RWPE1 (cell line): ENCODE measurements at regions not wholly inside any gene's neighbourhood (a gene's known extent, or its start where the extent isn't known, plus 50 kb on each side); places are given as distances from the start of the nearest gene placed in this dataset.

Experiments
- CTCF ChIA-PET: fragments of 350-600 bp; sonication (Branson Sonifier 250); formaldehyde crosslinking; extraction: SDS; loops from one replicate; lab custom pipeline; 2021; lab: Yijun Ruan, JAX
- POLR2A ChIA-PET: fragments of 400-600 bp; formaldehyde crosslinking; extraction: SDS; loops from one replicate; lab custom pipeline; 2020; ENCODE audit warnings: antibody characterized with exemption; ENCODE audit not compliant: low non-redundant PET; lab: Yijun Ruan, JAX
- DNase-seq: peaks from one replicate; pipeline ENCODE4 v3.0.0; 2012; ENCODE audit warnings: low spot score
- H3K27ac ChIP-seq: fragments of 450-650 bp; 2 replicates; pipeline ENCODE4 v1.5.1; 2017
- CTCF ChIP-seq: fragments of 450-650 bp; conservative IDR thresholded peaks from 2 replicates; pipeline ENCODE4 v1.5.1; 2017; ENCODE audit warnings: low read depth, mild to moderate bottlenecking

GRCh38 chr18:56066524-56067213 lies 478.7 kb upstream of the TCF4 start:
- DNase-seq = no peak
- POLR2A ChIA-PET = no interaction called here
- CTCF ChIA-PET = no interaction called here
- no peak overlapping the region for H3K27ac ChIP-seq
- no peak for TF ChIP-seq CTCF

GRCh38 chr18:56065086-56065485 lies 477.1 kb upstream of the TCF4 start:
- DNase-seq = no peak
- H3K27ac ChIP-seq = no peak overlapping the region
- CTCF ChIA-PET = no interaction called here

GRCh38 chr18:56062931-56063330 lies 474.9 kb upstream of the TCF4 start:
- TF ChIP-seq CTCF = no peak
- DNase-seq = no peak
- ChIA-PET CTCF (no interaction called here), POLR2A (no interaction called here)
- H3K27ac ChIP-seq = no peak overlapping the region

More at GRCh38 chr18:56065086-56065485, 477.1 kb upstream of the TCF4 start:
- no peak for TF ChIP-seq CTCF
- POLR2A ChIA-PET = no interaction called here

GRCh38 chr18:56060967-56061541 lies 473.1 kb upstream of the TCF4 start:
- ChIA-PET POLR2A (no interaction called here), CTCF (no interaction called here)

GRCh38 chr18:56052202-56052601 lies 464.2 kb upstream of the TCF4 start:
- CTCF ChIA-PET = no interaction called here

More at GRCh38 chr18:56060967-56061541, 473.1 kb upstream of the TCF4 start:
- no peak overlapping the region for H3K27ac ChIP-seq
- no peak for TF ChIP-seq CTCF
- DNase-seq = no peak

GRCh38 chr18:56044239-56044638 lies 456.2 kb upstream of the TCF4 start:
- ChIA-PET POLR2A (no interaction called here), CTCF (no interaction called here)
- TF ChIP-seq CTCF = no peak
- no peak overlapping the region for H3K27ac ChIP-seq
- no peak for DNase-seq

More at GRCh38 chr18:56052202-56052601, 464.2 kb upstream of the TCF4 start:
- POLR2A ChIA-PET = no interaction called here
- no peak overlapping the region for H3K27ac ChIP-seq
- no peak for DNase-seq
- no peak for TF ChIP-seq CTCF
